ENCODE measurements at regions not wholly inside any gene's neighbourhood (a gene's known extent, or its start where the extent isn't known, plus 50 kb on each side); places are given as distances from the start of the nearest gene placed in this dataset.

DNA sequence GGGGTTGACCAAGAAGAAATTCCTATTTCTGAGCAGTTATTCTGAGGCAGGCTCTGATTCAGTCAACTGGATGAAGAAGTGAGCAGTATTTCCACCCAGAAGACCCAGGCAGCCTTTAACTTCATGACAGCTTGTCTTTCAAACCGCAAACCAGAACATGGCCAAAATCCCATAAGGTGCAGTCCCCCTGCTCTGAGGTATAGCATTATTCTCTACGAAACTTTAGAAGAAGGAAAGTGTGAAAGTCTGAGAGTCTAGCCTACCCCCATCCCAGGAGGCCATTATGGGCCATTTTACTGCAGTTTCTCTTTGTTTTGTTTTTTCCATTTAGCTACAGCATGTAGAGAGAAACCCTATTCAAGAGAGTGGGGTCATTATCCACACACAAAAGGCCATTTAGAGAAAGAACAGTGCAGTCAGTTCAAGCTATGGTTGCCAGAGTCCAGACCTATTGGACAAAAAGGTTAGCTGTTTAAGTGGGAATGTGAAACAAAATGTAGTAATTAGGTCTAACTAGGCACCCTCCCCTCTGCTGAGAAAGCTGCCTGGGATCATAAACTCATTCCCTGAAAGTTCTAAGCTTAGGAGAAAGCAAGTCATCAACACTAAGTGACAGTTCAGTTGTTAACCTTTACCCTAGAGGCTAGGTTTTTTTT is 52.1 kb upstream of the RASGEF1B start:
- no peak for DNase-seq

DNA sequence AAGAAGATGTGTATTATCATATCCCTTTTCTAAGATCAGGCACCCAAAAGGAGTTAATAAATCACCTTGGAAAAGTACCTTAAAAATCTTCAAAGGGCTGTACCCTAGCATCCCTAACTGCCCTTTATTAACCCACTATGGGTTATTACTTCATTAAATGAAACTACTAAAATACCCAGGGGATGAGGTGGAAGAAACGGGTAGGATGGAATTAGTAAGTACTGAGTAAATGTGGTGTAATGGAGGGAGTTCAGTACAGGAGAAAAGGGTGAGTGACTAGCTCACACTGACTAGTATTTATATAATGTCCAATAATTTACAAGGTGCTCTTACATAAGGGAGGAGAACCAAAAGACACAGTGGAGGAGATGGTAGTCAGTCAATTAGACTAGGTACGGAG is 51.0 kb upstream of the RASGEF1B start:
- DNase-seq: no peak

DNA sequence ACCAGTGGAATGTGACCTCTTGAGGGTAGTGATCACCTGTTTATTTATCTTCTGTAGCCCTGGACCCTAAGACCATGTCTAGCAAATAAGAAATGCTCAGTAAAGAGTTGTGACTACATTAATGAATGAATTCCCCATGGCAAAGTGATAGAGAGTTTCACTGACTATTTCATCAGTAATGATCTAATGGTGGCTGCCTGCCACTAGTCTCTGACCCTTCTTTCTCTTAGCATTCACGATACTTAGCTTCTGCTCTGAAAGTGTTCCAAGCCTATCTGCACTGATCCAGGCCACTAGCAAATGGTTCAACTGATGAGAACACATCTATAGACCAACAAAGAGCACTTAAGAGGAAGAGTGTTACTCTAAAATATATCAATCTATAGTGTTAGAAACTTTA is 50.0 kb upstream of the RASGEF1B start:
- DNase-seq: no peak

Data from inflammatory macrophage treated with lipopolysaccharide for 1 hour (primary cell).